Gastrocnemius medialis (tissue), 4 donors: ENCODE measurements at regions not wholly inside any gene's neighbourhood (a gene's known extent, or its start where the extent isn't known, plus 50 kb on each side); places are given as distances from the start of the nearest gene placed in this dataset.
"Not testable (repeated sequence)": the region's sequence is repeated elsewhere in the genome, so short reads cannot be mapped to it uniquely, and the experiment has no call there.

Experiments
- CTCF ChIP-seq, 5 experiments: fragments of 450-650 bp in 3 of 5; fragments of 200-600 bp in 2 of 5; sonication (generic) in 2 of 5; IDR thresholded peaks in 4 of 5; conservative IDR thresholded peaks in 1 of 5; 1 replicate in 4 of 5; 2 replicates in 1 of 5; pipeline ENCODE4 v1.5.1; 2016 to 2019; ENCODE audit warnings: antibody characterized with exemption in 5 of 5, mild to moderate bottlenecking in 3 of 5, moderate library complexity in 3 of 5
- POLR2A ChIP-seq, 2 donors: fragments of 450-650 bp; IDR thresholded peaks; one replicate each; pipeline ENCODE4 v1.6.1; 2017; ENCODE audit warnings: antibody characterized with exemption in 2 of 2, mild to moderate bottlenecking in 2 of 2, moderate library complexity in 2 of 2

DNA sequence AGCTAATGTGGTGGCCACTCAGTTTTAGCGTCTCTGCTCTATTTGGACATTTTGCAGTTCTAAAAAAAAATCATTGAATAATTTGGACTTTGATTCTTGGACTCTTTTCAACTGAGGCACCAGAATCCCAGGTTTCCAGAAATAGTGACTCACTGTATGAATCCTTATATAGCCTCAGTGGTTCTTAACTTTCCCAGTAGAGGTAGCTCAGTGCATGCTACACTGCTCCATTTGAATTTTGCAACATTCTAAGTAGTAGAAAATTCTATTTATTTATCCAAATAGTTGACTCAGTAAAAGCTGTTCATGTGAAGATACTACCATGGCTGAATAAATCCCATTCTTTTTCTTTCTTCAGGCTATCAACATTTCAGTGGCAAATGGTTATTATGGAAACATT, 1544.0 kb downstream of the RPIA start:
- not testable (repeated sequence) for TF ChIP-seq CTCF (IDR thresholded peaks at IDR 0.05 in 4 of 5, conservative IDR thresholded peaks at IDR 0.05 in 1 of 5); POLR2A (IDR thresholded peaks at IDR 0.05)
